IMR-90 (cell line): ENCODE measurements at regions not wholly inside any gene's neighbourhood (a gene's known extent, or its start where the extent isn't known, plus 50 kb on each side); places are given as distances from the start of the nearest gene placed in this dataset.

Source experiments
- ATAC-seq: fragments of 200-7000 bp; cut with Tn5 transposase; 2 replicates; pipeline ENCODE4 v1.9.1; 2020; ENCODE audit warnings: low read depth, mild to moderate bottlenecking, moderate library complexity
- BruUV-seq: library from RNA; stranded (reverse); fragments of 400-500 nt; replicated peaks from 2 replicates; lab custom pipeline; 2021; lab: Mats Ljungman, UMichigan
- CTCF ChIA-PET: fragments of 300-600 bp; formaldehyde crosslinking; extraction: SDS; loops from one replicate; lab custom pipeline; 2021; ENCODE audit warnings: antibody characterized with exemption; lab: Yijun Ruan, JAX
- POLR2A ChIA-PET: fragments of 300-600 bp; sonication (Branson Sonifier 250); formaldehyde crosslinking; loops from one replicate; lab custom pipeline; 2022; ENCODE audit warnings: antibody characterized with exemption; ENCODE audit not compliant: unreplicated experiment; lab: Charles Lee
- DNase-seq: peaks from one replicate; pipeline ENCODE4 v3.0.0; 2013
- H2AFZ ChIP-seq: replicated peaks from 2 replicates; pipeline ENCODE3; 2013; ENCODE audit warnings: low read length, mild to moderate bottlenecking; ENCODE audit not compliant: poor library complexity
- H2AK5ac ChIP-seq: 2 replicates; pipeline ENCODE4 v1.6.1; 2013; ENCODE audit warnings: low read depth, low read length, inconsistent platforms
- H2AK9ac ChIP-seq: replicated peaks from 2 replicates; pipeline ENCODE3; 2013; ENCODE audit warnings: mild to moderate bottlenecking, low read depth, low read length, moderate library complexity; ENCODE audit not compliant: poor library complexity
- H2BK120ac ChIP-seq: 2 replicates; pipeline ENCODE4 v1.6.1; 2013; ENCODE audit warnings: low read depth, low read length, inconsistent platforms
- H2BK15ac ChIP-seq: 3 replicates; pipeline ENCODE4 v1.6.1; 2013; ENCODE audit warnings: low read depth, low read length, inconsistent platforms
- H2BK20ac ChIP-seq: 2 replicates; pipeline ENCODE4 v1.6.1; 2013; ENCODE audit warnings: low read depth, mild to moderate bottlenecking, inconsistent platforms, low read length, moderate library complexity
- H2BK5ac ChIP-seq: 2 replicates; pipeline ENCODE4 v1.6.1; 2013; ENCODE audit warnings: mild to moderate bottlenecking, low read depth, low read length, inconsistent platforms; ENCODE audit not compliant: poor library complexity, severe bottlenecking
- H3K14ac ChIP-seq: replicated peaks from 2 replicates; pipeline ENCODE4 v1.6.1; 2013; ENCODE audit warnings: low read depth, low read length, inconsistent platforms
- H3K18ac ChIP-seq: 2 replicates; pipeline ENCODE4 v1.6.1; 2013; ENCODE audit warnings: low read depth, low read length, control low read depth
- H3K23ac ChIP-seq: 2 replicates; pipeline ENCODE4 v1.6.1; 2013; ENCODE audit warnings: low read depth, low read length, inconsistent platforms
- H3K27ac ChIP-seq: 2 replicates; pipeline ENCODE4 v1.5.1; 2013; ENCODE audit warnings: mild to moderate bottlenecking, control low read depth, low read length; ENCODE audit not compliant: insufficient read depth
- H3K27me3 ChIP-seq: 2 replicates; pipeline ENCODE4 v1.6.1; 2013; ENCODE audit warnings: low read length; ENCODE audit not compliant: control insufficient read depth, insufficient read depth
- H3K36me3 ChIP-seq: 2 replicates; pipeline ENCODE4 v1.6.1; 2013; ENCODE audit warnings: low read length, mixed read lengths; ENCODE audit not compliant: control insufficient read depth, insufficient read depth
- H3K4ac ChIP-seq: 2 replicates; pipeline ENCODE4 v1.6.1; 2013; ENCODE audit warnings: low read depth, low read length, inconsistent platforms
- H3K4me1 ChIP-seq: 2 replicates; pipeline ENCODE4 v1.6.1; 2013; ENCODE audit warnings: low read length, mixed read lengths; ENCODE audit not compliant: control insufficient read depth, insufficient read depth
- H3K4me2 ChIP-seq: 2 replicates; pipeline ENCODE4 v1.6.1; 2013; ENCODE audit warnings: low read depth, mild to moderate bottlenecking, control low read depth, low read length, moderate library complexity
- H3K4me3 ChIP-seq: 2 replicates; pipeline ENCODE4 v1.5.1; 2013; ENCODE audit warnings: low read depth, mild to moderate bottlenecking, control low read depth, low read length, moderate library complexity; ENCODE audit not compliant: insufficient read depth
- H3K56ac ChIP-seq: 2 replicates; pipeline ENCODE4 v1.6.1; 2013; ENCODE audit warnings: low read length, inconsistent platforms; ENCODE audit not compliant: insufficient read depth; ENCODE audit errors: extremely low read depth
- H3K79me1 ChIP-seq, 2 experiments: 2 replicates each; pipeline ENCODE4 v1.6.1; 2013; ENCODE audit warnings: low read length in 2 of 2, inconsistent platforms in 1 of 2, low read depth in 1 of 2
- H3K9ac ChIP-seq: 2 replicates; pipeline ENCODE4 v1.6.1; 2013; ENCODE audit warnings: low read depth, low read length, control low read depth
- H3K9me1 ChIP-seq: 2 replicates; pipeline ENCODE4 v1.6.1; 2013; ENCODE audit warnings: low read length, inconsistent platforms; ENCODE audit not compliant: insufficient read depth
- H3K9me3 ChIP-seq: 2 replicates; pipeline ENCODE4 v1.6.1; 2013; ENCODE audit warnings: low read length; ENCODE audit not compliant: control insufficient read depth, insufficient read depth
- H4K20me1 ChIP-seq: 2 replicates; pipeline ENCODE4 v1.6.1; 2013; ENCODE audit warnings: low read length, inconsistent platforms; ENCODE audit not compliant: insufficient read depth
- H4K5ac ChIP-seq: 2 replicates; pipeline ENCODE4 v1.6.1; 2013; ENCODE audit warnings: mild to moderate bottlenecking, low read depth, low read length, control low read depth
- H4K8ac ChIP-seq, 2 experiments: 2 replicates each; pipeline ENCODE4 v1.6.1; 2013; ENCODE audit warnings: low read depth in 2 of 2, low read length in 2 of 2, control low read depth in 1 of 2, inconsistent platforms in 1 of 2
- H4K91ac ChIP-seq: 2 replicates; pipeline ENCODE4 v1.6.1; 2013; ENCODE audit warnings: low read depth, low read length, inconsistent platforms; ENCODE audit not compliant: insufficient read depth
- BHLHE40 ChIP-seq: fragments of 150-350 bp; IDR thresholded peaks from 2 replicates; pipeline ENCODE4 v1.6.1; 2016; ENCODE audit warnings: mild to moderate bottlenecking, low read depth, low read length
- CEBPB ChIP-seq: IDR thresholded peaks from 2 replicates; pipeline ENCODE4 v1.6.1; 2012; ENCODE audit warnings: low read depth, low read length, improper control_type of control experiment
- CHD1 ChIP-seq: IDR thresholded peaks from 2 replicates; pipeline ENCODE4 v1.6.1; 2012; ENCODE audit warnings: low read depth, low read length, improper control_type of control experiment
- CTCF ChIP-seq: conservative IDR thresholded peaks from 2 replicates; pipeline ENCODE4 v1.5.1; 2012; ENCODE audit warnings: mild to moderate bottlenecking, low read depth, low read length, improper control_type of control experiment
- ELK1 ChIP-seq: fragments of 150-350 bp; IDR thresholded peaks from 2 replicates; pipeline ENCODE4 v1.6.1; 2016; ENCODE audit warnings: low read depth, mild to moderate bottlenecking, low read length, moderate library complexity, borderline replicate concordance
- MAFK ChIP-seq: IDR thresholded peaks from 2 replicates; pipeline ENCODE4 v1.6.1; 2012; ENCODE audit warnings: low read depth, low read length, improper control_type of control experiment
- MAZ ChIP-seq: IDR thresholded peaks from 2 replicates; pipeline ENCODE4 v1.6.1; 2012; ENCODE audit warnings: low read depth, mild to moderate bottlenecking, low read length, improper control_type of control experiment, moderate library complexity, borderline replicate concordance
- NFE2L2 ChIP-seq: fragments of 150-350 bp; IDR thresholded peaks from 2 replicates; pipeline ENCODE4 v1.6.1; 2016; ENCODE audit warnings: low read depth, mild to moderate bottlenecking, low read length
- POLR2A ChIP-seq: IDR thresholded peaks from 2 replicates; pipeline ENCODE4 v1.6.1; 2012; ENCODE audit warnings: mild to moderate bottlenecking, low read depth, low read length
- RAD21 ChIP-seq: IDR thresholded peaks from 2 replicates; pipeline ENCODE4 v1.6.1; 2012; ENCODE audit warnings: low read length, improper control_type of control experiment
- RFX5 ChIP-seq: IDR thresholded peaks from 2 replicates; pipeline ENCODE4 v1.8.0; 2012; ENCODE audit warnings: low read depth, mild to moderate bottlenecking, low read length, moderate library complexity
- SMC3 ChIP-seq: fragments of 150-350 bp; IDR thresholded peaks from 2 replicates; pipeline ENCODE4 v1.6.1; 2016; ENCODE audit warnings: low read depth, mild to moderate bottlenecking, antibody characterized with exemption, low read length, moderate library complexity
- USF2 ChIP-seq: fragments of 150-350 bp; IDR thresholded peaks from 2 replicates; pipeline ENCODE4 v1.6.1; 2017; ENCODE audit warnings: mild to moderate bottlenecking, antibody characterized with exemption, low read length, low read depth
- WGBS, 2 experiments: methylation state at CpG; one replicate each; pipeline versions ENCODE4 v1.1.5 to v1.1.7; 2013; ENCODE audit warnings: missing lambda C conversion rate in 2 of 2; ENCODE audit not compliant: insufficient read length in 1 of 2; ENCODE audit errors: extremely low coverage in 2 of 2; 5-methylcytosine and 5-hydroxymethylcytosine counted together
- dilution Hi-C: fragments of 300-500 bp; cut with HindIII; formaldehyde crosslinking; loops from one replicate; pipeline ENCODE4 v1.14.3; 2018; ENCODE audit warnings: low sequenced_read_pairs; ENCODE audit not compliant: unreplicated experiment
- in situ Hi-C: fragments of 300-500 bp; cut with MboI; formaldehyde crosslinking; loops from 3 replicates; pipeline ENCODE4 v1.14.3; 2019; ENCODE audit warnings: low sequenced_read_pairs, inconsistent platforms, mixed read lengths
- intact Hi-C: fragments of 100-400 bp; cut with micrococcal nuclease; formaldehyde crosslinking; loops from 2 replicates; pipeline ENCODE4 v1.10.0; 2022

- Histone ChIP-seq H4K5ac (no peak overlapping the region), H3K4me3 (no peak overlapping the region), H3K23ac (no peak overlapping the region), H4K91ac (no peak overlapping the region), H3K14ac (no peak overlapping the region), H3K36me3 (no peaks in the 10 kb centered on the region), H2BK120ac (no peak overlapping the region), H4K8ac (no peak overlapping the region), H2BK15ac (no peak overlapping the region), H3K9me1 (no peaks in the 10 kb centered on the region), H2AK5ac (no peak overlapping the region), H2AK9ac (no peak overlapping the region), H3K4ac (no peak overlapping the region), H2BK20ac (no peak overlapping the region), H2BK5ac (no peak overlapping the region), H3K56ac (no peak overlapping the region), H2AFZ (no peak overlapping the region), H3K18ac (no peak overlapping the region), H3K79me1 (no peaks in the 10 kb centered on the region), H3K9me3 (no peaks in the 10 kb centered on the region), H3K27me3 (peaks cover 3% of the 10 kb centered on the region), H3K4me2 (no peak overlapping the region), H3K9ac (no peak overlapping the region), H3K4me1 (no peaks in the 10 kb centered on the region), H3K27ac (no peak overlapping the region), H4K20me1 (no peaks in the 10 kb centered on the region)
- intact Hi-C loops (no loop called here), dilution Hi-C loops (no loop called here), in situ Hi-C loops (no loop called here)
- ATAC-seq (no peak), DNase-seq (no peak)
- BruUV-seq: no TSS peak
- POLR2A ChIA-PET: no interaction called here
- WGBS, 2 experiments: 76% methylated on average over 3 of the region's 5 CpGs; no CpG with 5 or more reads in 1 of the 2 experiments
- TF ChIP-seq CEBPB (no peak), NFE2L2 (no peak), MAFK (no peak), USF2 (no peak), MAZ (no peak), RFX5 (no peak), CTCF (no peak), CHD1 (no peak), ELK1 (no peak), RAD21 (no peak), SMC3 (no peak), BHLHE40 (no peak), POLR2A (no peak)
- CTCF ChIA-PET: no interaction called here
Measured at GRCh38 chr5:82596451-82596850, 318.3 kb upstream of the RPS23 start.
